ENCODE measurements at regions not wholly inside any gene's neighbourhood (a gene's known extent, or its start where the extent isn't known, plus 50 kb on each side); places are given as distances from the start of the nearest gene placed in this dataset.

GRCh38 chr1:215466361-215466760, 100.7 kb upstream of the KCTD3 start:
- no peak for DNase-seq

- no peak for DNase-seq
Observed at GRCh38 chr1:215471463-215471862, 95.6 kb upstream of the KCTD3 start.

- DNase-seq: no peak
Observed at GRCh38 chr1:215472723-215473122, 94.4 kb upstream of the KCTD3 start.

GRCh38 chr1:215473943-215474342, 93.2 kb upstream of the KCTD3 start:
- no peak for DNase-seq

GRCh38 chr1:215474940-215475339, 92.2 kb upstream of the KCTD3 start:
- DNase-seq: no peak

- DNase-seq: peak; percentile 76
Observed at GRCh38 chr1:215475796-215476481, 91.2 kb upstream of the KCTD3 start.

GRCh38 chr1:215476541-215476940, 90.6 kb upstream of the KCTD3 start:
- DNase-seq: no peak

- DNase-seq: no peak
Observed at GRCh38 chr1:215477632-215478031, 89.5 kb upstream of the KCTD3 start.

GRCh38 chr1:215479567-215479966, 87.5 kb upstream of the KCTD3 start:
- no peak for DNase-seq

GRCh38 chr1:215482079-215482478, 85.0 kb upstream of the KCTD3 start:
- DNase-seq: no peak

GRCh38 chr1:215484171-215484939, 82.7 kb upstream of the KCTD3 start:
- no peak for DNase-seq

GRCh38 chr1:215487466-215487865, 79.6 kb upstream of the KCTD3 start:
- DNase-seq: no peak

GRCh38 chr1:215488850-215489249, 78.3 kb upstream of the KCTD3 start:
- no peak for DNase-seq

GRCh38 chr1:215489771-215490565, 77.1 kb upstream of the KCTD3 start:
- DNase-seq: no peak

GRCh38 chr1:215497528-215497927, 69.6 kb upstream of the KCTD3 start:
- peak; percentile 1 for DNase-seq

GRCh38 chr1:215501496-215501895, 65.6 kb upstream of the KCTD3 start:
- DNase-seq: no peak

GRCh38 chr1:215502081-215502480, 65.0 kb upstream of the KCTD3 start:
- DNase-seq: no peak

GRCh38 chr1:215507119-215507518, 60.0 kb upstream of the KCTD3 start:
- no peak for DNase-seq

- no peak for DNase-seq
Observed at GRCh38 chr1:215508311-215508710, 58.8 kb upstream of the KCTD3 start.

All from COR-L47 (cell line).